PC-9 (cell line): ENCODE measurements at regions not wholly inside any gene's neighbourhood (a gene's known extent, or its start where the extent isn't known, plus 50 kb on each side); places are given as distances from the start of the nearest gene placed in this dataset.

Source experiments
- CTCF ChIP-seq: fragments of 200-600 bp; sonication (generic); conservative IDR thresholded peaks from 2 replicates; pipeline ENCODE4 v1.6.1; 2017; ENCODE audit warnings: mixed run types, antibody characterized with exemption, mild to moderate bottlenecking, moderate library complexity
- EZH2 ChIP-seq: fragments of 200-600 bp; sonication (generic); IDR thresholded peaks from 2 replicates; pipeline ENCODE4 v1.8.0; 2017; ENCODE audit warnings: antibody characterized with exemption, low read depth

- no peak for TF ChIP-seq CTCF
- no peak for TF ChIP-seq EZH2
Observed at GRCh38 chr12:98403385-98403784, 112.0 kb upstream of the TMPO start.
